NCI-H1417 treated with DMSO at 0.1 percent for 48 hours (cell line): ENCODE measurements at regions not wholly inside any gene's neighbourhood (a gene's known extent, or its start where the extent isn't known, plus 50 kb on each side); places are given as distances from the start of the nearest gene placed in this dataset.

Source experiments
- DNase-seq: peaks from one replicate; lab custom pipeline; 2025; lab: John Stamatoyannopoulos, UW

- DNase-seq = no peak
Observed at GRCh38 chr2:37543999-37544557, 127.4 kb downstream of the CDC42EP3 start.

- no peak for DNase-seq
Observed at GRCh38 chr2:37544591-37545031, 126.8 kb downstream of the CDC42EP3 start.

- no peak for DNase-seq
Observed at GRCh38 chr2:37549598-37549997, 121.8 kb downstream of the CDC42EP3 start.

GRCh38 chr2:37550190-37550589 is 121.3 kb downstream of the CDC42EP3 start:
- DNase-seq = no peak

GRCh38 chr2:37551783-37552182 is 119.7 kb downstream of the CDC42EP3 start:
- no peak for DNase-seq

- DNase-seq = no peak
Observed at GRCh38 chr2:37552339-37552738, 119.1 kb downstream of the CDC42EP3 start.

GRCh38 chr2:37553411-37554154 is 117.9 kb downstream of the CDC42EP3 start:
- no peak for DNase-seq

GRCh38 chr2:37554155-37554510 is 117.3 kb downstream of the CDC42EP3 start:
- DNase-seq = no peak

GRCh38 chr2:37554687-37555086 is 116.8 kb downstream of the CDC42EP3 start:
- DNase-seq = no peak

- no peak for DNase-seq
Observed at GRCh38 chr2:37555457-37555856, 116.0 kb downstream of the CDC42EP3 start.

- DNase-seq = no peak
Observed at GRCh38 chr2:37556256-37556655, 115.2 kb downstream of the CDC42EP3 start.

- no peak for DNase-seq
Observed at GRCh38 chr2:37558623-37559022, 112.8 kb downstream of the CDC42EP3 start.

- no peak for DNase-seq
Observed at GRCh38 chr2:37560241-37560848, 111.1 kb downstream of the CDC42EP3 start.

- DNase-seq = no peak
Observed at GRCh38 chr2:37560863-37561614, 110.4 kb downstream of the CDC42EP3 start.

GRCh38 chr2:37561615-37562569 is 109.5 kb downstream of the CDC42EP3 start:
- DNase-seq = no peak

- no peak for DNase-seq
Observed at GRCh38 chr2:37563375-37564015, 107.9 kb downstream of the CDC42EP3 start.

GRCh38 chr2:37564356-37564755 is 107.1 kb downstream of the CDC42EP3 start:
- DNase-seq = no peak

GRCh38 chr2:37566517-37566981 is 104.9 kb downstream of the CDC42EP3 start:
- no peak for DNase-seq

- DNase-seq = no peak
Observed at GRCh38 chr2:37568565-37568964, 102.9 kb downstream of the CDC42EP3 start.

GRCh38 chr2:37569131-37569823 is 102.2 kb downstream of the CDC42EP3 start:
- DNase-seq = no peak
